Cardiac muscle cell (in vitro differentiated cells and primary cell): ENCODE measurements at regions not wholly inside any gene's neighbourhood (a gene's known extent, or its start where the extent isn't known, plus 50 kb on each side); places are given as distances from the start of the nearest gene placed in this dataset.

Experiments
- DNase-seq, 2 donors: peaks; one replicate each; pipeline versions ENCODE4 v3.0.0 to v3.0.0-alpha.2; 2010 to 2017; ENCODE audit warnings: low read depth in 1 of 2, low spot score in 1 of 2
- H3K27ac ChIP-seq: fragments of 200-600 bp; sonication (generic); 2 replicates; pipeline ENCODE4 v1.5.1; 2016
- H3K27me3 ChIP-seq: fragments of 200-600 bp; sonication (generic); 2 replicates; pipeline ENCODE4 v1.6.0; 2016; ENCODE audit warnings: control low read depth
- H3K36me3 ChIP-seq: fragments of 200-600 bp; sonication (generic); 2 replicates; pipeline ENCODE4 v1.5.1; 2016; ENCODE audit warnings: control low read depth
- H3K4me1 ChIP-seq: fragments of 200-600 bp; sonication (generic); 2 replicates; pipeline ENCODE4 v1.8.1; 2017; ENCODE audit warnings: low read depth, mild to moderate bottlenecking, mixed run types
- H3K4me3 ChIP-seq: fragments of 200-600 bp; sonication (generic); 2 replicates; pipeline ENCODE4 v1.5.1; 2016; ENCODE audit warnings: mild to moderate bottlenecking
- H3K9me3 ChIP-seq: fragments of 200-600 bp; sonication (generic); 2 replicates; pipeline ENCODE4 v1.5.1; 2017; ENCODE audit warnings: low read depth, mild to moderate bottlenecking, control low read depth
- CTCF ChIP-seq: IDR thresholded peaks from 2 replicates; pipeline ENCODE4 v1.5.1; 2012; ENCODE audit warnings: low read depth, mild to moderate bottlenecking, low read length

- Histone ChIP-seq H3K36me3 (no peaks in the 10 kb centered on the region), H3K4me3 (no peak overlapping the region), H3K4me1 (peaks cover 50% of the 10 kb centered on the region), H3K27me3 (no peaks in the 10 kb centered on the region), H3K27ac (peak overlapping the region; percentile 90), H3K9me3 (no peaks in the 10 kb centered on the region)
- DNase-seq: peak; percentile 73 to 86
- no peak for TF ChIP-seq CTCF
Measured at GRCh38 chr15:36362509-36362915, 216.9 kb upstream of the CDIN1 start.

GRCh38 chr15:36363335-36363734 is 216.1 kb upstream of the CDIN1 start:
- Histone ChIP-seq H3K36me3 (no peaks in the 10 kb centered on the region), H3K4me3 (no peak overlapping the region)

GRCh38 chr15:36364377-36364776 is 215.0 kb upstream of the CDIN1 start:
- H3K36me3 ChIP-seq: no peaks in the 10 kb centered on the region
- no peak overlapping the region for H3K4me3 ChIP-seq
- no peak for DNase-seq
- no peaks in the 10 kb centered on the region for H3K9me3 ChIP-seq
- no peaks in the 10 kb centered on the region for H3K27me3 ChIP-seq
- no peak for TF ChIP-seq CTCF
- H3K4me1 ChIP-seq: peaks cover 34% of the 10 kb centered on the region
- H3K27ac ChIP-seq: no peak overlapping the region

More at GRCh38 chr15:36363335-36363734, 216.1 kb upstream of the CDIN1 start:
- TF ChIP-seq CTCF: no peak
- Histone ChIP-seq H3K4me1 (peaks cover 43% of the 10 kb centered on the region), H3K9me3 (no peaks in the 10 kb centered on the region), H3K27ac (peak overlapping the region; percentile 90), H3K27me3 (no peaks in the 10 kb centered on the region)
- DNase-seq: peak; percentile 51 to 77

GRCh38 chr15:36365963-36366362 is 213.5 kb upstream of the CDIN1 start:
- Histone ChIP-seq H3K4me1 (peaks cover 29% of the 10 kb centered on the region), H3K27ac (no peak overlapping the region), H3K36me3 (no peaks in the 10 kb centered on the region), H3K4me3 (no peak overlapping the region), H3K27me3 (no peaks in the 10 kb centered on the region), H3K9me3 (no peaks in the 10 kb centered on the region)
- DNase-seq: peak in 1 of 2 donors; percentile 44
- no peak for TF ChIP-seq CTCF

GRCh38 chr15:36370051-36370730 is 209.2 kb upstream of the CDIN1 start:
- Histone ChIP-seq H3K4me1 (peaks cover 17% of the 10 kb centered on the region), H3K27ac (no peak overlapping the region), H3K36me3 (no peaks in the 10 kb centered on the region), H3K27me3 (no peaks in the 10 kb centered on the region), H3K9me3 (no peaks in the 10 kb centered on the region), H3K4me3 (no peak overlapping the region)
- DNase-seq: no peak
- TF ChIP-seq CTCF: no peak
